ENCODE measurements at regions not wholly inside any gene's neighbourhood (a gene's known extent, or its start where the extent isn't known, plus 50 kb on each side); places are given as distances from the start of the nearest gene placed in this dataset.

- no peak for DNase-seq
- Mint-ChIP-seq H3K36me3 (ENCODE audit: unreplicated experiment) (peaks cover 15% of the 10 kb centered on the region), H3K9me3 (ENCODE audit: unreplicated experiment) (peaks cover 14% of the 10 kb centered on the region), H3K4me3 (ENCODE audit: unreplicated experiment) (no peak overlapping the region), H3K27ac (ENCODE audit: unreplicated experiment) (no peak overlapping the region), H3K27me3 (ENCODE audit: unreplicated experiment) (peaks cover 4% of the 10 kb centered on the region), H3K4me1 (ENCODE audit: low read depth, unreplicated experiment) (peaks cover 2% of the 10 kb centered on the region)
- TF ChIP-seq CTCF (IDR thresholded peaks at IDR 0.05; ENCODE audit: partially characterized antibody, unreplicated experiment) = no peak
Measured at GRCh38 chr2:128468186-128468920, 149.7 kb upstream of the HS6ST1 start.

- Mint-ChIP-seq H3K27ac (ENCODE audit: unreplicated experiment) (no peak overlapping the region), H3K36me3 (ENCODE audit: unreplicated experiment) (peaks cover 15% of the 10 kb centered on the region), H3K4me3 (ENCODE audit: unreplicated experiment) (no peak overlapping the region), H3K27me3 (ENCODE audit: unreplicated experiment) (peaks cover 4% of the 10 kb centered on the region), H3K9me3 (ENCODE audit: unreplicated experiment) (peaks cover 14% of the 10 kb centered on the region), H3K4me1 (ENCODE audit: low read depth, unreplicated experiment) (peaks cover 2% of the 10 kb centered on the region)
- TF ChIP-seq CTCF (IDR thresholded peaks at IDR 0.05; ENCODE audit: partially characterized antibody, unreplicated experiment) = peak; percentile 79
- no peak for DNase-seq
Measured at GRCh38 chr2:128469203-128469602, 150.5 kb upstream of the HS6ST1 start.

GRCh38 chr2:128469875-128470274, 151.2 kb upstream of the HS6ST1 start:
- H3K9me3 Mint-ChIP-seq (ENCODE audit: unreplicated experiment) = peaks cover 14% of the 10 kb centered on the region
- H3K36me3 Mint-ChIP-seq (ENCODE audit: unreplicated experiment) = peaks cover 15% of the 10 kb centered on the region
- peaks cover 4% of the 10 kb centered on the region for H3K27me3 Mint-ChIP-seq (ENCODE audit: unreplicated experiment)
- H3K4me3 Mint-ChIP-seq (ENCODE audit: unreplicated experiment) = no peak overlapping the region
- TF ChIP-seq CTCF (IDR thresholded peaks at IDR 0.05; ENCODE audit: partially characterized antibody, unreplicated experiment) = no peak
- no peak for DNase-seq
- no peak overlapping the region for H3K27ac Mint-ChIP-seq (ENCODE audit: unreplicated experiment)
- peaks cover 5% of the 10 kb centered on the region for H3K4me1 Mint-ChIP-seq (ENCODE audit: low read depth, unreplicated experiment)

GRCh38 chr2:128472789-128473174, 154.1 kb upstream of the HS6ST1 start:
- Mint-ChIP-seq H3K36me3 (ENCODE audit: unreplicated experiment) (peaks cover 15% of the 10 kb centered on the region), H3K27ac (ENCODE audit: unreplicated experiment) (no peak overlapping the region)
- DNase-seq = no peak

More at GRCh38 chr2:128472789-128473174, 154.1 kb upstream of the HS6ST1 start:
- no peak for TF ChIP-seq CTCF (IDR thresholded peaks at IDR 0.05; ENCODE audit: partially characterized antibody, unreplicated experiment)
- H3K4me1 Mint-ChIP-seq (ENCODE audit: low read depth, unreplicated experiment) = peaks cover 12% of the 10 kb centered on the region
- peaks cover 14% of the 10 kb centered on the region for H3K9me3 Mint-ChIP-seq (ENCODE audit: unreplicated experiment)
- no peak overlapping the region for H3K4me3 Mint-ChIP-seq (ENCODE audit: unreplicated experiment)
- H3K27me3 Mint-ChIP-seq (ENCODE audit: unreplicated experiment) = peaks cover 4% of the 10 kb centered on the region

Data from glutamatergic neuron (in vitro differentiated cells).